ENCODE measurements at regions not wholly inside any gene's neighbourhood (a gene's known extent, or its start where the extent isn't known, plus 50 kb on each side); places are given as distances from the start of the nearest gene placed in this dataset.

DNA sequence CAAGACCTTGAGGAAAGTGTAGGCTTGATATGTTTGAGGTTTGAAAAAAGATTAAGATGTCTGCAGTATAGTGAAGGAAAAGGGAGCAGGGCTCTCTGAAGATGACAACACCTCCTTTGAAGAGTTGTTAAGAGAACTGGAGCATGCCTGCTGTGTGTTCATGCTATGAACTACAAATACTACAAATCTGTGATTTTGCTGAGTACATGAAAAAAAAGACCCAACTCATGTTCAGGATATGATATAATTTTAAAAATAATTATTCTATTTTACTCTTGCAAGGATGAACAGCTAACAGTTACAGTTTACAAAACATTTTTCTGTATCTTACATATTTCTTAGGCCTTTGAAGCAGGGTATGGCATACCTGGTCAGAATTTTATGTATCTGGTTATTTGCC is 305.4 kb upstream of the CWC22 start:
- Histone ChIP-seq H3K9ac (ENCODE audit: low read length) (no peak overlapping the region), H3F3A (ENCODE audit: insufficient read depth, low read length, poor library complexity, severe bottlenecking) (no peaks in the 10 kb centered on the region), H3K4me3 (ENCODE audit: low read length) (no peak overlapping the region), H3K9me2 (ENCODE audit: insufficient read depth, low read length) (no peaks in the 10 kb centered on the region), H3K27ac (ENCODE audit: low read length) (no peak overlapping the region), H4K20me1 (ENCODE audit: insufficient read depth) (no peaks in the 10 kb centered on the region), H3K4me2 (ENCODE audit: low read length) (no peak overlapping the region), H3K79me2 (replicated peaks; ENCODE audit: insufficient read depth, low read length) (no peaks in the 10 kb centered on the region), H2AFZ (ENCODE audit: low read depth, low read length) (no peak overlapping the region), H3K27me3 (ENCODE audit: insufficient read depth, low read depth, low read length) (no peaks in the 10 kb centered on the region), H3K36me3 (ENCODE audit: insufficient read depth, low read length) (no peaks in the 10 kb centered on the region), H3K9me3 (ENCODE audit: low read length) (no peaks in the 10 kb centered on the region)
- TF ChIP-seq POLR2AphosphoS5 (IDR thresholded peaks at IDR 0.05) (no peak), RAD21 (conservative IDR thresholded peaks at IDR 0.05) (no peak), EP300 (conservative IDR thresholded peaks at IDR 0.05; ENCODE audit: poor library complexity, severe bottlenecking) (no peak), TAF1 (IDR thresholded peaks at IDR 0.05; ENCODE audit: low read depth) (no peak), SMC3 (conservative IDR thresholded peaks at IDR 0.05; ENCODE audit: poor library complexity) (no peak), MXI1 (conservative IDR thresholded peaks at IDR 0.05; ENCODE audit: poor library complexity, severe bottlenecking) (no peak), EZH2 (IDR thresholded peaks at IDR 0.05; ENCODE audit: borderline replicate concordance, insufficient read depth, low read length, poor library complexity, severe bottlenecking) (no peak)
- TF ChIP-seq, protein P1, sequence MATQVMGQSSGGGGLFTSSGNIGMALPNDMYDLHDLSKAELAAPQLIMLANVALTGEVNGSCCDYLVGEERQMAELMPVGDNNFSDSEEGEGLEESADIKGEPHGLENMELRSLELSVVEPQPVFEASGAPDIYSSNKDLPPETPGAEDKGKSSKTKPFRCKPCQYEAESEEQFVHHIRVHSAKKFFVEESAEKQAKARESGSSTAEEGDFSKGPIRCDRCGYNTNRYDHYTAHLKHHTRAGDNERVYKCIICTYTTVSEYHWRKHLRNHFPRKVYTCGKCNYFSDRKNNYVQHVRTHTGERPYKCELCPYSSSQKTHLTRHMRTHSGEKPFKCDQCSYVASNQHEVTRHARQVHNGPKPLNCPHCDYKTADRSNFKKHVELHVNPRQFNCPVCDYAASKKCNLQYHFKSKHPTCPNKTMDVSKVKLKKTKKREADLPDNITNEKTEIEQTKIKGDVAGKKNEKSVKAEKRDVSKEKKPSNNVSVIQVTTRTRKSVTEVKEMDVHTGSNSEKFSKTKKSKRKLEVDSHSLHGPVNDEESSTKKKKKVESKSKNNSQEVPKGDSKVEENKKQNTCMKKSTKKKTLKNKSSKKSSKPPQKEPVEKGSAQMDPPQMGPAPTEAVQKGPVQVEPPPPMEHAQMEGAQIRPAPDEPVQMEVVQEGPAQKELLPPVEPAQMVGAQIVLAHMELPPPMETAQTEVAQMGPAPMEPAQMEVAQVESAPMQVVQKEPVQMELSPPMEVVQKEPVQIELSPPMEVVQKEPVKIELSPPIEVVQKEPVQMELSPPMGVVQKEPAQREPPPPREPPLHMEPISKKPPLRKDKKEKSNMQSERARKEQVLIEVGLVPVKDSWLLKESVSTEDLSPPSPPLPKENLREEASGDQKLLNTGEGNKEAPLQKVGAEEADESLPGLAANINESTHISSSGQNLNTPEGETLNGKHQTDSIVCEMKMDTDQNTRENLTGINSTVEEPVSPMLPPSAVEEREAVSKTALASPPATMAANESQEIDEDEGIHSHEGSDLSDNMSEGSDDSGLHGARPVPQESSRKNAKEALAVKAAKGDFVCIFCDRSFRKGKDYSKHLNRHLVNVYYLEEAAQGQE (IDR thresholded peaks at IDR 0.05; ENCODE audit: borderline replicate concordance), result no peak
- TF ChIP-seq, protein P2, sequence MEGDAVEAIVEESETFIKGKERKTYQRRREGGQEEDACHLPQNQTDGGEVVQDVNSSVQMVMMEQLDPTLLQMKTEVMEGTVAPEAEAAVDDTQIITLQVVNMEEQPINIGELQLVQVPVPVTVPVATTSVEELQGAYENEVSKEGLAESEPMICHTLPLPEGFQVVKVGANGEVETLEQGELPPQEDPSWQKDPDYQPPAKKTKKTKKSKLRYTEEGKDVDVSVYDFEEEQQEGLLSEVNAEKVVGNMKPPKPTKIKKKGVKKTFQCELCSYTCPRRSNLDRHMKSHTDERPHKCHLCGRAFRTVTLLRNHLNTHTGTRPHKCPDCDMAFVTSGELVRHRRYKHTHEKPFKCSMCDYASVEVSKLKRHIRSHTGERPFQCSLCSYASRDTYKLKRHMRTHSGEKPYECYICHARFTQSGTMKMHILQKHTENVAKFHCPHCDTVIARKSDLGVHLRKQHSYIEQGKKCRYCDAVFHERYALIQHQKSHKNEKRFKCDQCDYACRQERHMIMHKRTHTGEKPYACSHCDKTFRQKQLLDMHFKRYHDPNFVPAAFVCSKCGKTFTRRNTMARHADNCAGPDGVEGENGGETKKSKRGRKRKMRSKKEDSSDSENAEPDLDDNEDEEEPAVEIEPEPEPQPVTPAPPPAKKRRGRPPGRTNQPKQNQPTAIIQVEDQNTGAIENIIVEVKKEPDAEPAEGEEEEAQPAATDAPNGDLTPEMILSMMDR (IDR thresholded peaks at IDR 0.05; ENCODE audit: poor library complexity, severe bottlenecking), result no peak

DNA sequence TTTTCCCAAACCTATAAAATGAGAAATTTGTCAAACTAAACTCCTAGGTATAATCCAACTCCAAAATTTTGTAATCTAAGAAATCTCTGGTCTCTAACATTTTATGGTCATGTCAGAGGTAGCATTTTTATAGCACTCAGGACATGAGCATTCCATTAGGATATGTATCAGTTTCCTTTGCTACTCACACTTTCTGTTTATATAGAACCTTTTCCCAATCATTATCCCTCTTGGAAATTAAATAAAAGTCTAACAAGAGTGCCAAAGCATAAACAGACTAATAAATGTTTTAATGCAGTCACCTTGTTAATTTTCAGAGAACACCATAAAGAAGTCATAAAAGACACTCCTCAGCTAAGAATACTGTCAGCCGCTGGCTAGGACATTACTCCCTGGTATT is 300.0 kb upstream of the CWC22 start:
- TF ChIP-seq SMC3 (conservative IDR thresholded peaks at IDR 0.05; ENCODE audit: poor library complexity) (no peak), EZH2 (IDR thresholded peaks at IDR 0.05; ENCODE audit: borderline replicate concordance, insufficient read depth, low read length, poor library complexity, severe bottlenecking) (no peak), TAF1 (IDR thresholded peaks at IDR 0.05; ENCODE audit: low read depth) (no peak)
- TF ChIP-seq, protein P2 (IDR thresholded peaks at IDR 0.05; ENCODE audit: poor library complexity, severe bottlenecking), result no peak
- H3K27ac ChIP-seq (ENCODE audit: low read length), result no peak overlapping the region
- H4K20me1 ChIP-seq (ENCODE audit: insufficient read depth), result no peaks in the 10 kb centered on the region
- no peak overlapping the region for H2AFZ ChIP-seq (ENCODE audit: low read depth, low read length)
- no peaks in the 10 kb centered on the region for H3K79me2 ChIP-seq (replicated peaks; ENCODE audit: insufficient read depth, low read length)
- no peak overlapping the region for H3K9ac ChIP-seq (ENCODE audit: low read length)
- no peaks in the 10 kb centered on the region for H3K27me3 ChIP-seq (ENCODE audit: insufficient read depth, low read depth, low read length)
- no peaks in the 10 kb centered on the region for H3K9me2 ChIP-seq (ENCODE audit: insufficient read depth, low read length)
- no peaks in the 10 kb centered on the region for H3K9me3 ChIP-seq (ENCODE audit: low read length)
- no peak overlapping the region for H3K4me3 ChIP-seq (ENCODE audit: low read length)
- no peaks in the 10 kb centered on the region for H3F3A ChIP-seq (ENCODE audit: insufficient read depth, low read length, poor library complexity, severe bottlenecking)
- H3K4me2 ChIP-seq (ENCODE audit: low read length), result no peak overlapping the region
- H3K36me3 ChIP-seq (ENCODE audit: insufficient read depth, low read length), result no peaks in the 10 kb centered on the region

All from neural cell (in vitro differentiated cells).